ENCODE measurements at regions not wholly inside any gene's neighbourhood (a gene's known extent, or its start where the extent isn't known, plus 50 kb on each side); places are given as distances from the start of the nearest gene placed in this dataset.

- no peak for TF ChIP-seq USF2 (IDR thresholded peaks at IDR 0.05; ENCODE audit: borderline replicate concordance, low read depth, low read length)
- no peak for TF ChIP-seq IRF3 (IDR thresholded peaks at IDR 0.05; ENCODE audit: low read depth, low read length)
- TF ChIP-seq YY1 (IDR thresholded peaks at IDR 0.05; ENCODE audit: low read depth) = no peak
- no peak for TF ChIP-seq POLR2AphosphoS5 (IDR thresholded peaks at IDR 0.05; ENCODE audit: low read depth, low read length)
- no peak for TF ChIP-seq CTCF (IDR thresholded peaks at IDR 0.05)
- no peak for TF ChIP-seq FOXJ3 (CRISPR knock-in tag; IDR thresholded peaks at IDR 0.05)
- TF ChIP-seq CHD2 (IDR thresholded peaks at IDR 0.05; ENCODE audit: low read length, partially characterized antibody) = no peak
- TF ChIP-seq MEF2A (IDR thresholded peaks at IDR 0.05; ENCODE audit: borderline replicate concordance, low read depth) = no peak
- no peak for TF ChIP-seq RXRA (IDR thresholded peaks at IDR 0.05; ENCODE audit: borderline replicate concordance, low read depth)
These were observed 659.0 kb upstream of the HS3ST5 start for GRCh38 chr6:115001731-115002350.

All from SK-N-SH (cell line).